Neural progenitor cell (in vitro differentiated cells): ENCODE measurements at regions not wholly inside any gene's neighbourhood (a gene's known extent, or its start where the extent isn't known, plus 50 kb on each side); places are given as distances from the start of the nearest gene placed in this dataset.

ENCODE experiments used
- DNase-seq: peaks from one replicate; pipeline ENCODE4 v3.0.0-alpha.2; 2016; ENCODE audit warnings: low spot score
- H2AFZ ChIP-seq: fragments of 200-600 bp; sonication (generic); replicated peaks from 2 replicates; pipeline ENCODE4 v1.6.1; 2016; ENCODE audit warnings: antibody characterized with exemption
- H3F3A ChIP-seq: fragments of 200-600 bp; sonication (generic); 2 replicates; pipeline ENCODE4 v1.6.1; 2016; ENCODE audit warnings: antibody characterized with exemption, low read depth
- H3K27ac ChIP-seq: fragments of 200-600 bp; sonication (generic); 2 replicates; pipeline ENCODE4 v1.5.1; 2016; ENCODE audit warnings: mild to moderate bottlenecking
- H3K27me3 ChIP-seq: fragments of 200-600 bp; sonication (generic); 2 replicates; pipeline ENCODE4 v1.6.1; 2016; ENCODE audit warnings: mild to moderate bottlenecking, moderate library complexity
- H3K36me3 ChIP-seq: fragments of 200-600 bp; sonication (generic); 2 replicates; pipeline ENCODE4 v1.5.1; 2016
- H3K4me1 ChIP-seq: fragments of 200-600 bp; sonication (generic); 2 replicates; pipeline ENCODE4 v1.6.1; 2016; ENCODE audit warnings: mixed run types
- H3K4me2 ChIP-seq: fragments of 200-600 bp; sonication (generic); 2 replicates; pipeline ENCODE4 v1.6.1; 2016
- H3K4me3 ChIP-seq: fragments of 200-600 bp; sonication (generic); 2 replicates; pipeline ENCODE4 v1.5.1; 2016
- H3K79me2 ChIP-seq: fragments of 200-600 bp; sonication (generic); 2 replicates; pipeline ENCODE4 v1.6.1; 2016; ENCODE audit warnings: low read depth
- H3K9ac ChIP-seq: fragments of 200-600 bp; sonication (generic); 2 replicates; pipeline ENCODE4 v1.6.1; 2016
- H3K9me3 ChIP-seq: fragments of 200-600 bp; sonication (generic); 2 replicates; pipeline ENCODE4 v1.5.1; 2016; ENCODE audit warnings: low read depth
- H4K20me1 ChIP-seq: fragments of 200-600 bp; sonication (generic); 2 replicates; pipeline ENCODE4 v1.6.1; 2016; ENCODE audit warnings: low read depth
- H3K27ac Mint-ChIP-seq: 3 replicates; pipeline ENCODE4 v1.8.0; 2021; ENCODE audit warnings: mixed read lengths
- H3K27me3 Mint-ChIP-seq: 2 replicates; pipeline ENCODE4 v1.8.0; 2022; ENCODE audit warnings: low read depth, mild to moderate bottlenecking, inconsistent platforms, moderate library complexity, mixed read lengths; ENCODE audit not compliant: insufficient read depth
- H3K36me3 Mint-ChIP-seq: 3 replicates; pipeline ENCODE4 v1.8.0; 2021; ENCODE audit warnings: mixed read lengths
- H3K4me1 Mint-ChIP-seq: 3 replicates; pipeline ENCODE4 v1.8.0; 2021; ENCODE audit warnings: mixed read lengths
- H3K4me3 Mint-ChIP-seq: 3 replicates; pipeline ENCODE4 v1.8.0; 2021; ENCODE audit warnings: mild to moderate bottlenecking, moderate library complexity, mixed read lengths
- H3K9me3 Mint-ChIP-seq: 3 replicates; pipeline ENCODE4 v1.8.0; 2020; ENCODE audit warnings: mixed read lengths
- CTCF ChIP-seq: fragments of 200-600 bp; sonication (generic); IDR thresholded peaks from 2 replicates; pipeline ENCODE4 v1.5.1; 2017; ENCODE audit warnings: antibody characterized with exemption, mild to moderate bottlenecking
- EZH2 ChIP-seq: fragments of 200-600 bp; sonication (generic); IDR thresholded peaks from 2 replicates; pipeline ENCODE4 v1.6.1; 2017; ENCODE audit warnings: antibody characterized with exemption, mild to moderate bottlenecking, moderate library complexity
- EZH2phosphoT487 ChIP-seq: fragments of 200-600 bp; sonication (generic); IDR thresholded peaks from 2 replicates; pipeline ENCODE4 v1.6.1; 2017; ENCODE audit warnings: antibody characterized with exemption

- Histone ChIP-seq H3K27me3 (no peaks in the 10 kb centered on the region), H3K4me3 (no peak overlapping the region), H3F3A (no peaks in the 10 kb centered on the region), H3K9me3 (no peaks in the 10 kb centered on the region), H2AFZ (no peak overlapping the region), H3K79me2 (no peaks in the 10 kb centered on the region), H3K4me2 (no peak overlapping the region), H3K9ac (no peak overlapping the region), H3K4me1 (no peaks in the 10 kb centered on the region), H4K20me1 (no peaks in the 10 kb centered on the region), H3K27ac (no peak overlapping the region), H3K36me3 (no peaks in the 10 kb centered on the region)
- TF ChIP-seq CTCF (no peak), EZH2phosphoT487 (no peak), EZH2 (no peak)
- H3K36me3 Mint-ChIP-seq, result no peaks in the 10 kb centered on the region
- peaks cover 17% of the 10 kb centered on the region for H3K4me1 Mint-ChIP-seq
- H3K27ac Mint-ChIP-seq, result no peak overlapping the region
- no peak for DNase-seq
- peaks cover 2% of the 10 kb centered on the region for H3K27me3 Mint-ChIP-seq
- no peaks in the 10 kb centered on the region for H3K9me3 Mint-ChIP-seq
- no peak overlapping the region for H3K4me3 Mint-ChIP-seq
These were observed 404.8 kb downstream of the IGSF11 start for GRCh38 chr3:118629821-118630220.

- H3K4me1 Mint-ChIP-seq, result peaks cover 22% of the 10 kb centered on the region
- Histone ChIP-seq H3K27me3 (no peaks in the 10 kb centered on the region), H3K27ac (no peak overlapping the region), H3F3A (no peaks in the 10 kb centered on the region), H3K4me1 (no peaks in the 10 kb centered on the region), H3K4me3 (no peak overlapping the region), H3K36me3 (no peaks in the 10 kb centered on the region), H3K9ac (no peak overlapping the region), H4K20me1 (no peaks in the 10 kb centered on the region), H3K9me3 (no peaks in the 10 kb centered on the region), H2AFZ (no peak overlapping the region), H3K4me2 (no peak overlapping the region), H3K79me2 (no peaks in the 10 kb centered on the region)
- no peak overlapping the region for H3K4me3 Mint-ChIP-seq
- no peaks in the 10 kb centered on the region for H3K36me3 Mint-ChIP-seq
- no peak overlapping the region for H3K27ac Mint-ChIP-seq
- DNase-seq, result no peak
- no peak for TF ChIP-seq EZH2
- TF ChIP-seq CTCF, result no peak
- TF ChIP-seq EZH2phosphoT487, result no peak
- H3K9me3 Mint-ChIP-seq, result no peaks in the 10 kb centered on the region
- peaks cover 2% of the 10 kb centered on the region for H3K27me3 Mint-ChIP-seq
These were observed 398.9 kb downstream of the IGSF11 start for GRCh38 chr3:118635711-118636110.

- Histone ChIP-seq H3F3A (no peaks in the 10 kb centered on the region), H3K27ac (no peak overlapping the region), H4K20me1 (no peaks in the 10 kb centered on the region), H2AFZ (peak overlapping the region; percentile 72), H3K4me1 (no peaks in the 10 kb centered on the region), H3K4me2 (no peak overlapping the region), H3K4me3 (no peak overlapping the region), H3K9me3 (no peaks in the 10 kb centered on the region), H3K36me3 (no peaks in the 10 kb centered on the region), H3K9ac (no peak overlapping the region), H3K27me3 (no peaks in the 10 kb centered on the region), H3K79me2 (no peaks in the 10 kb centered on the region)
- Mint-ChIP-seq H3K9me3 (no peaks in the 10 kb centered on the region), H3K4me3 (no peak overlapping the region), H3K27ac (peak overlapping the region; percentile 5), H3K4me1 (peaks cover 32% of the 10 kb centered on the region), H3K36me3 (no peaks in the 10 kb centered on the region), H3K27me3 (peaks cover 2% of the 10 kb centered on the region)
- DNase-seq, result peak; percentile 42
- TF ChIP-seq EZH2phosphoT487 (no peak), CTCF (peak; percentile 48), EZH2 (no peak)
These were observed 397.8 kb downstream of the IGSF11 start for GRCh38 chr3:118636841-118637240.

- H3K4me3 Mint-ChIP-seq, result no peak overlapping the region
These were observed 396.8 kb downstream of the IGSF11 start for GRCh38 chr3:118637846-118638245.

More at GRCh38 chr3:118637846-118638245, 396.8 kb downstream of the IGSF11 start:
- Histone ChIP-seq H3K27me3 (no peaks in the 10 kb centered on the region), H3K79me2 (no peaks in the 10 kb centered on the region), H3K4me1 (no peaks in the 10 kb centered on the region), H3K4me3 (no peak overlapping the region), H3K9me3 (no peaks in the 10 kb centered on the region), H2AFZ (no peak overlapping the region), H3F3A (no peaks in the 10 kb centered on the region), H3K9ac (no peak overlapping the region), H4K20me1 (no peaks in the 10 kb centered on the region), H3K4me2 (no peak overlapping the region), H3K36me3 (no peaks in the 10 kb centered on the region), H3K27ac (no peak overlapping the region)
- peaks cover 37% of the 10 kb centered on the region for H3K4me1 Mint-ChIP-seq
- no peak overlapping the region for H3K27ac Mint-ChIP-seq
- TF ChIP-seq EZH2, result no peak
- TF ChIP-seq EZH2phosphoT487, result no peak
- TF ChIP-seq CTCF, result no peak
- no peak for DNase-seq
- H3K9me3 Mint-ChIP-seq, result no peaks in the 10 kb centered on the region
- no peaks in the 10 kb centered on the region for H3K27me3 Mint-ChIP-seq
- no peaks in the 10 kb centered on the region for H3K36me3 Mint-ChIP-seq
